ENCODE measurements at regions not wholly inside any gene's neighbourhood (a gene's known extent, or its start where the extent isn't known, plus 50 kb on each side); places are given as distances from the start of the nearest gene placed in this dataset.

- DNase-seq (ENCODE audit: low spot score), result no peak
- Histone ChIP-seq H3K9me3 (ENCODE audit: low read depth, low read length, poor library complexity, severe bottlenecking) (no peaks in the 10 kb centered on the region), H3K27me3 (replicated peaks; ENCODE audit: insufficient read depth, low read depth, low read length, poor library complexity) (no peaks in the 10 kb centered on the region), H3K36me3 (ENCODE audit: insufficient read depth, low read length, poor library complexity, severe bottlenecking) (no peaks in the 10 kb centered on the region), H3K4me1 (ENCODE audit: insufficient read depth, low read length, poor library complexity, severe bottlenecking) (no peaks in the 10 kb centered on the region), H3K4me3 (ENCODE audit: low read depth, low read length, poor library complexity, severe bottlenecking) (no peak overlapping the region), H3K27ac (ENCODE audit: low read depth, low read length, poor library complexity, severe bottlenecking) (no peak overlapping the region)
- ChIA-PET CTCF (no interaction called here), POLR2A (ENCODE audit: low non-redundant PET) (no interaction called here)
- no peak for TF ChIP-seq EZH2 (IDR thresholded peaks at IDR 0.05; ENCODE audit: borderline replicate concordance, low read depth, low read length, poor library complexity, severe bottlenecking)
- no peak for TF ChIP-seq CTCF (conservative IDR thresholded peaks at IDR 0.05; ENCODE audit: low read depth, low read length)
- BruUV-seq (replicated peaks), result no TSS peak
- intact Hi-C loops (cut with micrococcal nuclease; ENCODE audit: unreplicated experiment), result no loop called here
These were observed 210.2 kb downstream of the KCNRG start for GRCh38 chr13:50225193-50226155.

DNA sequence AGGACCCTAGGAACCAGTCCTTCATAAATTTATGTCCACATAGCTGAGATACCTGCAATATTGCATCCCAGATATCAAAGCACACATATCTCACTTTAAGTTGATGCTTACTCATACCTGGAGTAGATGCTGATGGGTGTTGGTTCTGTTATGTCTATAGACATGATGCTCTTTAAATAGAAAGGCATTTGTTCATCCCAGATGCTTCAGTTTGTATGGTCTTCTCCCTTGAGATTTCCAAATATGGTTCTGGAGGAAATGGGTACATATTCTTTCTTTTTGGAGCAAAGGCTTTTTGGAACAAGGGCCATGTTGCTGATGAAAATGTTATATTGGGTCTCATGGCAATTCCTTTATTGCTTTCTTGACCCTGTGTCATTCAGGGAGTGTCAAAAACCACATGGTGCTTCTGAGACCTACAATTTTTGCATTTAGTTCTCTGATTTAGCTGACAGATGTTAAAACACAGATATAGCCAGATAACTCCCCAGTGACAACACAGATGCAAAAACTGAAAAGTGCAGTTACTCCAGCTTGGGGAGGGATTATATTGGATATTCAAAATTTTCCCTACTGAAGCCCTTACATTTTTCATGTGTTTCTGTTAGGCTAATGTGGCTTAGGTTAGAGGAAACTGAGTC lies 211.4 kb downstream of the KCNRG start:
- BruUV-seq (replicated peaks), result no TSS peak
- ChIA-PET CTCF (no interaction called here), POLR2A (ENCODE audit: low non-redundant PET) (no interaction called here)
- TF ChIP-seq EZH2 (IDR thresholded peaks at IDR 0.05; ENCODE audit: borderline replicate concordance, low read depth, low read length, poor library complexity, severe bottlenecking), result no peak
- no peak for TF ChIP-seq CTCF (conservative IDR thresholded peaks at IDR 0.05; ENCODE audit: low read depth, low read length)
- H3K27me3 ChIP-seq (replicated peaks; ENCODE audit: insufficient read depth, low read depth, low read length, poor library complexity), result no peaks in the 10 kb centered on the region
- intact Hi-C loops (cut with micrococcal nuclease; ENCODE audit: unreplicated experiment), result no loop called here
- no peaks in the 10 kb centered on the region for H3K36me3 ChIP-seq (ENCODE audit: insufficient read depth, low read length, poor library complexity, severe bottlenecking)
- H3K4me3 ChIP-seq (ENCODE audit: low read depth, low read length, poor library complexity, severe bottlenecking), result no peak overlapping the region
- H3K27ac ChIP-seq (ENCODE audit: low read depth, low read length, poor library complexity, severe bottlenecking), result no peak overlapping the region
- H3K4me1 ChIP-seq (ENCODE audit: insufficient read depth, low read length, poor library complexity, severe bottlenecking), result no peaks in the 10 kb centered on the region
- no peaks in the 10 kb centered on the region for H3K9me3 ChIP-seq (ENCODE audit: low read depth, low read length, poor library complexity, severe bottlenecking)
- no peak for DNase-seq (ENCODE audit: low spot score)

DNA sequence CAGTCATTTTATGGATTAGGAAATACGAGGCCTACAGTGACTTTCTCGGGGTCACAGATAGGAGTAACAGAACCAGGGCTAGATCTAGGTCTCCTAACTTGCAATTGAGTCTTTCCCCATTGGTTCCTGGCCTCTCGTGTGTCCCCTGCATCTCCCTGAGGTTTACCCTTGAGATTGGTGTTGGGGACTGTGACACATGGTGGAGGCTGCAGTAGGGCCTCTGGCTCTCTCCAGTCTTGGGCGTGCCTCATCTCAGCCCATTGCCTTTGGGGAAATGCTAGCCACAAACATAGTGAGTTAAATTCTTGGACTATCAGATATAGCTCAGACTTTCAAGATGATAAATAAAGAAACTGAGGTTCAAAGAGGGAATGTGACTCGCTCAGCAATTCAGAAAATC lies 212.1 kb downstream of the KCNRG start:
- H3K4me1 ChIP-seq (ENCODE audit: insufficient read depth, low read length, poor library complexity, severe bottlenecking), result no peaks in the 10 kb centered on the region
- no peak for TF ChIP-seq EZH2 (IDR thresholded peaks at IDR 0.05; ENCODE audit: borderline replicate concordance, low read depth, low read length, poor library complexity, severe bottlenecking)
- no peak for TF ChIP-seq CTCF (conservative IDR thresholded peaks at IDR 0.05; ENCODE audit: low read depth, low read length)
- CTCF ChIA-PET, result no interaction called here
- no peak overlapping the region for H3K4me3 ChIP-seq (ENCODE audit: low read depth, low read length, poor library complexity, severe bottlenecking)
- POLR2A ChIA-PET (ENCODE audit: low non-redundant PET), result no interaction called here
- no peak overlapping the region for H3K27ac ChIP-seq (ENCODE audit: low read depth, low read length, poor library complexity, severe bottlenecking)
- H3K9me3 ChIP-seq (ENCODE audit: low read depth, low read length, poor library complexity, severe bottlenecking), result no peaks in the 10 kb centered on the region
- no TSS peak for BruUV-seq (replicated peaks)
- DNase-seq (ENCODE audit: low spot score), result no peak
- intact Hi-C loops (cut with micrococcal nuclease; ENCODE audit: unreplicated experiment), result no loop called here
- H3K27me3 ChIP-seq (replicated peaks; ENCODE audit: insufficient read depth, low read depth, low read length, poor library complexity), result no peaks in the 10 kb centered on the region
- H3K36me3 ChIP-seq (ENCODE audit: insufficient read depth, low read length, poor library complexity, severe bottlenecking), result no peaks in the 10 kb centered on the region
